Gastrocnemius medialis (tissue), 4 donors: ENCODE measurements at regions not wholly inside any gene's neighbourhood (a gene's known extent, or its start where the extent isn't known, plus 50 kb on each side); places are given as distances from the start of the nearest gene placed in this dataset.

ENCODE experiments used
- ATAC-seq, 2 donors: fragments of 150-250 bp; one replicate each; pipeline ENCODE4 v1.9.1; 2016
- DNase-seq, 2 donors: peaks; one replicate each; pipeline ENCODE4 v3.0.0-alpha.2; 2019
- H3K27ac ChIP-seq, 4 donors: fragments of 200-600 bp; sonication (generic); 1 replicate in 1 of 4; 2 replicates in 3 of 4; pipeline ENCODE4 v1.5.1; 2016 to 2018; ENCODE audit warnings: mild to moderate bottlenecking in 2 of 4, moderate library complexity in 1 of 4
- H3K27me3 ChIP-seq, 3 donors: fragments of 200-600 bp; sonication (generic) in 2 of 3; 1 replicate in 1 of 3; 2 replicates in 2 of 3; pipeline versions ENCODE4 v1.5.1 to v1.6.0; 2016 to 2019; ENCODE audit warnings: mild to moderate bottlenecking in 1 of 3, moderate library complexity in 1 of 3
- H3K36me3 ChIP-seq, 2 donors: fragments of 200-600 bp; sonication (generic) in 1 of 2; one replicate each; pipeline ENCODE4 v1.5.1; 2017 to 2018
- H3K4me1 ChIP-seq, 2 donors: fragments of 200-600 bp; sonication (generic) in 1 of 2; one replicate each; pipeline ENCODE4 v1.5.1; 2016 to 2017; ENCODE audit warnings: mild to moderate bottlenecking in 2 of 2
- H3K4me3 ChIP-seq, 4 donors: fragments of 200-600 bp; sonication (generic) in 3 of 4; 1 replicate in 1 of 4; 2 replicates in 3 of 4; pipeline ENCODE4 v1.5.1; 2016 to 2019; ENCODE audit warnings: mild to moderate bottlenecking in 2 of 4
- H3K9me3 ChIP-seq, 3 donors: fragments of 200-600 bp; sonication (generic) in 2 of 3; 1 replicate in 1 of 3; 2 replicates in 2 of 3; pipeline ENCODE4 v1.5.1; 2016 to 2019
- CTCF ChIP-seq, 5 experiments: fragments of 450-650 bp in 3 of 5; fragments of 200-600 bp in 2 of 5; sonication (generic) in 2 of 5; IDR thresholded peaks in 4 of 5; conservative IDR thresholded peaks in 1 of 5; 1 replicate in 4 of 5; 2 replicates in 1 of 5; pipeline ENCODE4 v1.5.1; 2016 to 2019; ENCODE audit warnings: antibody characterized with exemption in 5 of 5, mild to moderate bottlenecking in 3 of 5, moderate library complexity in 3 of 5
- POLR2A ChIP-seq, 2 donors: fragments of 450-650 bp; IDR thresholded peaks; one replicate each; pipeline ENCODE4 v1.6.1; 2017; ENCODE audit warnings: antibody characterized with exemption in 2 of 2, mild to moderate bottlenecking in 2 of 2, moderate library complexity in 2 of 2
- in situ Hi-C, 4 donors: fragments of 200-750 bp; cut with MboI; loops; one replicate each; pipeline versions ENCODE4 v1.15.0 to v1.8.0; 2017; ENCODE audit warnings: low sequenced_read_pairs in 4 of 4
- intact Hi-C: fragments of 100-400 bp; cut with DNase I; formaldehyde crosslinking; loops from one replicate; pipeline ENCODE4 v1.15.1; 2023; ENCODE audit warnings: low total_unique reads

GRCh38 chr20:16147916-16148315 lies 425.3 kb downstream of the KIF16B start:
- no peaks in the 10 kb centered on the region for H3K27me3 ChIP-seq
- DNase-seq (no peak), ATAC-seq (no peak)
- no peaks in the 10 kb centered on the region for H3K4me1 ChIP-seq
- H3K4me3 ChIP-seq: no peak overlapping the region
- intact Hi-C loops (no loop called here), in situ Hi-C loops (no loop called here)
- H3K27ac ChIP-seq: no peak overlapping the region
- no peaks in the 10 kb centered on the region for H3K9me3 ChIP-seq
- no peak for TF ChIP-seq POLR2A (IDR thresholded peaks at IDR 0.05)
- no peak for TF ChIP-seq CTCF (IDR thresholded peaks at IDR 0.05 in 4 of 5, conservative IDR thresholded peaks at IDR 0.05 in 1 of 5)
- no peaks in the 10 kb centered on the region for H3K36me3 ChIP-seq

- no peaks in the 10 kb centered on the region for H3K27me3 ChIP-seq
- H3K27ac ChIP-seq: no peak overlapping the region
- in situ Hi-C loops: no loop called here
- TF ChIP-seq POLR2A (IDR thresholded peaks at IDR 0.05) (no peak), CTCF (IDR thresholded peaks at IDR 0.05 in 4 of 5, conservative IDR thresholded peaks at IDR 0.05 in 1 of 5) (no peak)
- no peaks in the 10 kb centered on the region for H3K4me1 ChIP-seq
- H3K4me3 ChIP-seq: no peak overlapping the region
- intact Hi-C loops: no loop called here
- no peaks in the 10 kb centered on the region for H3K36me3 ChIP-seq
- H3K9me3 ChIP-seq: no peaks in the 10 kb centered on the region
- ATAC-seq: no peak
- DNase-seq: no peak
Observed at GRCh38 chr20:16147216-16147615, 426.0 kb downstream of the KIF16B start.

- Histone ChIP-seq H3K27ac (no peak overlapping the region), H3K27me3 (no peaks in the 10 kb centered on the region), H3K4me3 (no peak overlapping the region), H3K4me1 (no peaks in the 10 kb centered on the region), H3K36me3 (no peaks in the 10 kb centered on the region), H3K9me3 (no peaks in the 10 kb centered on the region)
- intact Hi-C loops: no loop called here
- DNase-seq: no peak
- no peak for ATAC-seq
- in situ Hi-C loops: no loop called here
- TF ChIP-seq POLR2A (IDR thresholded peaks at IDR 0.05): no peak
- no peak for TF ChIP-seq CTCF (IDR thresholded peaks at IDR 0.05 in 4 of 5, conservative IDR thresholded peaks at IDR 0.05 in 1 of 5)
Observed at GRCh38 chr20:16145919-16146318, 427.3 kb downstream of the KIF16B start.

- ATAC-seq (no peak), DNase-seq (no peak)
- Histone ChIP-seq H3K36me3 (no peaks in the 10 kb centered on the region), H3K4me3 (no peak overlapping the region), H3K27ac (no peak overlapping the region), H3K4me1 (no peaks in the 10 kb centered on the region), H3K9me3 (no peaks in the 10 kb centered on the region), H3K27me3 (no peaks in the 10 kb centered on the region)
- intact Hi-C loops (no loop called here), in situ Hi-C loops (no loop called here)
- no peak for TF ChIP-seq POLR2A (IDR thresholded peaks at IDR 0.05)
- no peak for TF ChIP-seq CTCF (IDR thresholded peaks at IDR 0.05 in 4 of 5, conservative IDR thresholded peaks at IDR 0.05 in 1 of 5)
Observed at GRCh38 chr20:16143596-16143995, 429.7 kb downstream of the KIF16B start.

GRCh38 chr20:16135630-16136029 lies 437.6 kb downstream of the KIF16B start:
- ATAC-seq (no peak), DNase-seq (no peak)
- no peaks in the 10 kb centered on the region for H3K4me1 ChIP-seq
- in situ Hi-C loops: no loop called here
- no peaks in the 10 kb centered on the region for H3K36me3 ChIP-seq
- no peak for TF ChIP-seq POLR2A (IDR thresholded peaks at IDR 0.05)
- intact Hi-C loops: no loop called here
- H3K9me3 ChIP-seq: no peaks in the 10 kb centered on the region
- no peaks in the 10 kb centered on the region for H3K27me3 ChIP-seq
- no peak overlapping the region for H3K27ac ChIP-seq
- H3K4me3 ChIP-seq: no peak overlapping the region
